ENCODE measurements at regions not wholly inside any gene's neighbourhood (a gene's known extent, or its start where the extent isn't known, plus 50 kb on each side); places are given as distances from the start of the nearest gene placed in this dataset.

- no peak for TF ChIP-seq POLR2A (IDR thresholded peaks at IDR 0.05)
- TF ChIP-seq CTCF (IDR thresholded peaks at IDR 0.05) = no peak
These were observed 353.8 kb upstream of the SPRED2 start for GRCh38 chr2:65786007-65786717.
